Subcutaneous abdominal adipose tissue (tissue), 5 donors: ENCODE measurements at regions not wholly inside any gene's neighbourhood (a gene's known extent, or its start where the extent isn't known, plus 50 kb on each side); places are given as distances from the start of the nearest gene placed in this dataset.

Experiments
- H3K27ac ChIP-seq: one replicate; pipeline ENCODE4 v1.7.0; 2013; ENCODE audit warnings: low read depth, mild to moderate bottlenecking, inconsistent platforms, low read length, moderate library complexity
- H3K27me3 ChIP-seq, 5 donors: one replicate each; pipeline ENCODE4 v1.7.0; 2013; ENCODE audit warnings: low read length in 5 of 5, inconsistent platforms in 1 of 5; ENCODE audit not compliant: control insufficient read depth in 5 of 5, insufficient read depth in 4 of 5
- H3K36me3 ChIP-seq, 5 donors: one replicate each; pipeline ENCODE4 v1.7.0; 2013; ENCODE audit warnings: low read length in 5 of 5; ENCODE audit not compliant: control insufficient read depth in 5 of 5, insufficient read depth in 5 of 5
- H3K4me1 ChIP-seq, 5 donors: one replicate each; pipeline ENCODE4 v1.7.0; 2013; ENCODE audit warnings: low read length in 5 of 5, mild to moderate bottlenecking in 3 of 5, moderate library complexity in 1 of 5; ENCODE audit not compliant: control insufficient read depth in 5 of 5, insufficient read depth in 5 of 5
- H3K4me3 ChIP-seq, 5 donors: one replicate each; pipeline ENCODE4 v1.7.0; 2013; ENCODE audit warnings: low read length in 5 of 5, low read depth in 1 of 5
- H3K9ac ChIP-seq, 5 donors: one replicate each; pipeline ENCODE4 v1.7.0; 2013; ENCODE audit warnings: low read length in 5 of 5, mild to moderate bottlenecking in 4 of 5, moderate library complexity in 3 of 5
- H3K9me3 ChIP-seq, 5 donors: one replicate each; pipeline ENCODE4 v1.7.0; 2013; ENCODE audit warnings: low read length in 5 of 5; ENCODE audit not compliant: control insufficient read depth in 5 of 5
- donor health status: healthy.
- donor health status: healthy.
- donor health status: healthy.
- donor health status: healthy.
- donor health status: healthy.

- Histone ChIP-seq H3K4me1 (no peaks in the 10 kb centered on the region), H3K27me3 (no peaks in the 10 kb centered on the region), H3K27ac (no peak overlapping the region), H3K9me3 (no peaks in the 10 kb centered on the region), H3K36me3 (no peaks in the 10 kb centered on the region), H3K9ac (no peak overlapping the region), H3K4me3 (no peak overlapping the region)
These were observed 399.3 kb downstream of the DOK5 start for GRCh38 chr20:54874718-54875117.

DNA sequence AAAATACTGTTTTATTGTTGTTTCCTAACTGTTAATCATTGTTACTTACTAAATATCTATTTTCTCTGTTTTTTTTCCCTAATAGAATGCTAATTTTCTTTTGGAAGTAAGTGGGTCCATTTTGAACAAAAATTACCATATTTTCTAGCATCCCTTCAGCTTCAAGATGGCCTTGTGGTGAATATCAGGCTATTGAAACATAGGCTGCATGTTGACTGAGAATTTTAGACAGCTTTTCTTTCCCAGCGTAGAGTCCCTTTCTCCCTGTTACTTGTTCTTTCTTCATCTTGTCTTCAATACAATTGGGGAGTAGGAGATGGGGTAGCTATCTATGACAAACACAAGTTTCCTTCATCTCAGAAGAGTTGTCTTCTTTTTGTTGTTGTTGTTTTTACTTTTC, 397.0 kb downstream of the DOK5 start:
- Histone ChIP-seq H3K9me3 (no peaks in the 10 kb centered on the region), H3K27ac (no peak overlapping the region), H3K27me3 (no peaks in the 10 kb centered on the region), H3K9ac (no peak overlapping the region), H3K4me1 (no peaks in the 10 kb centered on the region), H3K36me3 (no peaks in the 10 kb centered on the region), H3K4me3 (no peak overlapping the region)

DNA sequence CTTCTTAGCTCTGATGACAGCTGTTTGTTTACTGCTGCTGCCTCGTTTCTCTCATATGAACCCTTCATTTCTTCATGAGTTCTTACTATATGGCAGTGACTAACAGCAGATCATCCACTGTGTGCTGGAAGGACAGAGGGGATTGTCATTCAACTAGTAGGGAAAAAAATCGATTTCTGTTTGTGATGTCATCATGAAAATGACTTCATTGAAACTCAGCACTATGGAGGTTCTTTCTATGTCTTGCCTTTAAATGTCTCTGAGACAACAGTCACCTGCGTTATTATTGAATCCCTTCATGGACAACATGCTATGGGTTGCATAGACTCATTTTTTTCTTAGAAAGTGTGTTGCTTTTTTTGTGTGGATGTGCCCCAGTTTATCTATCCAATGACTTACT, 394.4 kb downstream of the DOK5 start:
- Histone ChIP-seq H3K36me3 (no peaks in the 10 kb centered on the region), H3K9ac (no peak overlapping the region)

GRCh38 chr20:54865273-54865672, 389.9 kb downstream of the DOK5 start:
- Histone ChIP-seq H3K27me3 (no peaks in the 10 kb centered on the region), H3K4me1 (no peaks in the 10 kb centered on the region), H3K36me3 (no peaks in the 10 kb centered on the region), H3K9ac (no peak overlapping the region), H3K9me3 (no peaks in the 10 kb centered on the region), H3K4me3 (no peak overlapping the region), H3K27ac (no peak overlapping the region)

More for the DNA sequence above, 394.4 kb downstream of the DOK5 start:
- Histone ChIP-seq H3K9me3 (no peaks in the 10 kb centered on the region), H3K4me3 (no peak overlapping the region), H3K4me1 (no peaks in the 10 kb centered on the region), H3K27ac (no peak overlapping the region), H3K27me3 (no peaks in the 10 kb centered on the region)

DNA sequence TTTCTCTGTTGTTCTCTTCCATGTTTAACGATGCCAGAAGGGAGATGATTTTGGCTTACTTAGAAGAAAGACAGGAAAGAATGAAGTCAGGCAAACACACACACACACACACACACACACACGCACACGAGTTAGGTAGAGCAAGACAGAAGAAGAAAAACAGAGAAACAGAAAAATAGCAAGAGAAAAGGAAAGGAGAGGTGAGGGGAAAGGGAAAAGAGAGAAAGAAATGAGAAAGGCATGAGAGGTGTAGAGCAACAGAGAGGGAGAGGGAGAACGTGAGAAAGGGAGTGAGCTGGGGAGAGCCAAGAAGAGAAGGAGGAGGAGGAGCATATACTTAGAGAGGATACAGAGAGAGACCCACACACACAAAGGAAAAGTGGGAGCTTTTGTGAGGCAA, 385.3 kb downstream of the DOK5 start:
- Histone ChIP-seq H3K4me1 (no peaks in the 10 kb centered on the region), H3K4me3 (no peak overlapping the region), H3K9me3 (no peaks in the 10 kb centered on the region), H3K9ac (no peak overlapping the region), H3K27me3 (no peaks in the 10 kb centered on the region), H3K27ac (no peak overlapping the region), H3K36me3 (no peaks in the 10 kb centered on the region)

- Histone ChIP-seq H3K27ac (no peak overlapping the region), H3K36me3 (no peaks in the 10 kb centered on the region), H3K9me3 (no peaks in the 10 kb centered on the region), H3K27me3 (no peaks in the 10 kb centered on the region), H3K9ac (no peak overlapping the region), H3K4me1 (no peaks in the 10 kb centered on the region), H3K4me3 (no peak overlapping the region)
These were observed 380.8 kb downstream of the DOK5 start for GRCh38 chr20:54856202-54856601.

DNA sequence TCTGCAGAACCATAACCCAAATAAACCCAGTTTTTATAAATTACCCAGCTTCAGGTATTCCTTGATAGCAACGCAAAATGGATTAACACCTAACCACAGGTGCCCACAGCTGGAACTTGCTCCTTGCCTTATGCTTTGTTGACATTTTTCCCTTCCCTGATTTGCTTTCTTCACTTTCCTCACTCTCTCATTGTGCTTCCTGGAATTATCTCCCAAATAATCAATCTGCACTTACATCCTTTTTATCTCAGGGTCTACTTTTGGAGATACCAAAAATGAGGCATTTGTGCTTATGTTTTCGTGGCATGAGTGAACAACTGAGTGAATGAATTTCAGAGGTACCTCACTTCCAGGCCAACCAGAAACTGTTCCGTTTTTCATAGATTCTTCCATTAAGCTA, 374.3 kb downstream of the DOK5 start:
- no peaks in the 10 kb centered on the region for H3K4me1 ChIP-seq

GRCh38 chr20:54848984-54849538, 373.7 kb downstream of the DOK5 start:
- H3K27me3 ChIP-seq: peaks cover 0 to 3% (median 0%) of the 10 kb centered on the region in 5 donors
- H3K4me1 ChIP-seq: no peaks in the 10 kb centered on the region
- no peaks in the 10 kb centered on the region for H3K36me3 ChIP-seq
- no peak overlapping the region for H3K4me3 ChIP-seq
- H3K9ac ChIP-seq: no peak overlapping the region
- no peak overlapping the region for H3K27ac ChIP-seq
- H3K9me3 ChIP-seq: no peaks in the 10 kb centered on the region

More for the DNA sequence above, 374.3 kb downstream of the DOK5 start:
- no peak overlapping the region for H3K4me3 ChIP-seq
- H3K27me3 ChIP-seq: peaks cover 0 to 3% (median 0%) of the 10 kb centered on the region in 5 donors
- no peak overlapping the region for H3K27ac ChIP-seq
- no peak overlapping the region for H3K9ac ChIP-seq
- no peaks in the 10 kb centered on the region for H3K36me3 ChIP-seq
- no peaks in the 10 kb centered on the region for H3K9me3 ChIP-seq

GRCh38 chr20:54848262-54848661, 372.9 kb downstream of the DOK5 start:
- Histone ChIP-seq H3K9me3 (no peaks in the 10 kb centered on the region), H3K4me1 (no peaks in the 10 kb centered on the region), H3K36me3 (no peaks in the 10 kb centered on the region), H3K27ac (no peak overlapping the region), H3K4me3 (no peak overlapping the region), H3K9ac (no peak overlapping the region), H3K27me3 (peaks cover 0 to 3% (median 0%) of the 10 kb centered on the region in 5 donors)

DNA sequence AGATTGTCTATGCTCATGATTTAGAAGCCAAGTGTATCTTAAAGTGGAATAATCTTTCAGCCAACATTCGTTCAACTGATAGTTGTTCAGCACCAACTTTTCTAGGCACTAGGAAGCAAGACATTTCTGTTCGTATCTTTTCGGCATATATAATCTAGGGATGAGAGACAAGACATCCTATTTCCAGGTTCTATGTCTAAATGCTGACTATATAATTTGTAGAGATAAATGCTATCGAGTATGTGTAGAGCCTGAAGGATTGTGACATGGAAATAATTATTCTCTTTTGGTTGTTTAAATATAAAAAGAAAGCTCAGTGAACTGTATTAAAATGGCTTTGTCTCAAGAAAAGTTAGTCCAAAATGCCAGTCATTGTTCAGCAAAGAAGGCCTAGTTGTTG, 371.6 kb downstream of the DOK5 start:
- Histone ChIP-seq H3K36me3 (no peaks in the 10 kb centered on the region), H3K9me3 (no peaks in the 10 kb centered on the region), H3K4me3 (no peak overlapping the region), H3K27ac (no peak overlapping the region), H3K27me3 (peaks cover 0 to 3% (median 0%) of the 10 kb centered on the region in 5 donors), H3K9ac (no peak overlapping the region), H3K4me1 (no peaks in the 10 kb centered on the region)

- no peak overlapping the region for H3K9ac ChIP-seq
- H3K36me3 ChIP-seq: no peaks in the 10 kb centered on the region
- H3K4me3 ChIP-seq: no peak overlapping the region
- H3K27ac ChIP-seq: no peak overlapping the region
- peaks cover 0 to 3% (median 0%) of the 10 kb centered on the region in 5 donors for H3K27me3 ChIP-seq
- H3K4me1 ChIP-seq: no peaks in the 10 kb centered on the region
- H3K9me3 ChIP-seq: no peaks in the 10 kb centered on the region
These were observed 369.0 kb downstream of the DOK5 start for GRCh38 chr20:54844346-54844745.
